ENCODE measurements at regions not wholly inside any gene's neighbourhood (a gene's known extent, or its start where the extent isn't known, plus 50 kb on each side); places are given as distances from the start of the nearest gene placed in this dataset.

- Histone ChIP-seq H3K4me1 (no peaks in the 10 kb centered on the region), H3K4me3 (no peak overlapping the region), H3K9me3 (no peaks in the 10 kb centered on the region), H3K9ac (ENCODE audit: low read depth in 2 of 2, low read length in 2 of 2) (no peak overlapping the region), H3K27me3 (no peaks in the 10 kb centered on the region), H3K27ac (no peak overlapping the region), H3K36me3 (no peaks in the 10 kb centered on the region)
- intact Hi-C loops (cut with DNase I): no loop called here
- TF ChIP-seq CTCF (IDR thresholded peaks at IDR 0.05): no peak
- no peak for DNase-seq
Observed at GRCh38 chr6:50427267-50427666, 286.1 kb upstream of the TFAP2D start.

DNA sequence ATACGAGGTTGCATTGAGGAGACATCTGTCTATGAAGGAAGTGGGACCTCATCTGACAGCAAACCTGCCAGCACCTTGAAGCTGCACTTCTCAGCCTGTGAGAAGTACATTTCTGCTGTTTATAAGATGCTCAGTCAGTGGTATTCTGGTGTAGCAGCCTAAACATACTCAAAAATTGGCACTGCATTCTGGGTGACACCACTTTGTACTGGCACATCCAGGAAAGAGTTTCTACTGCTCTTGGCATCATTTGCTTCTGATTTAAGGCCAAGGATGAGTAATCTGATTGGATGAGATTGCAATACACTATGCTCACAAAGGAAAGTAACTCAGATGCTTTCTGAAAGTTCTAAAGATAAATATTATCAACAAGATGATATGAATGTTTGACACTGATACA lies 275.4 kb upstream of the TFAP2D start:
- Histone ChIP-seq H3K9me3 (no peaks in the 10 kb centered on the region), H3K9ac (ENCODE audit: low read depth in 2 of 2, low read length in 2 of 2) (no peak overlapping the region), H3K4me3 (no peak overlapping the region), H3K36me3 (no peaks in the 10 kb centered on the region), H3K4me1 (no peaks in the 10 kb centered on the region), H3K27ac (no peak overlapping the region), H3K27me3 (no peaks in the 10 kb centered on the region)
- intact Hi-C loops (cut with DNase I): no loop called here
- no peak for TF ChIP-seq CTCF (IDR thresholded peaks at IDR 0.05)
- no peak for DNase-seq

- Histone ChIP-seq H3K27ac (no peak overlapping the region), H3K9me3 (no peaks in the 10 kb centered on the region), H3K4me1 (no peaks in the 10 kb centered on the region), H3K36me3 (no peaks in the 10 kb centered on the region), H3K9ac (ENCODE audit: low read depth in 2 of 2, low read length in 2 of 2) (no peak overlapping the region), H3K4me3 (no peak overlapping the region), H3K27me3 (no peaks in the 10 kb centered on the region)
- DNase-seq: no peak
- intact Hi-C loops (cut with DNase I): no loop called here
- no peak for TF ChIP-seq CTCF (IDR thresholded peaks at IDR 0.05)
Observed at GRCh38 chr6:50442531-50443040, 270.7 kb upstream of the TFAP2D start.

- no peak overlapping the region for H3K27ac ChIP-seq
- H3K4me3 ChIP-seq: no peak overlapping the region
- DNase-seq: no peak
- TF ChIP-seq CTCF (IDR thresholded peaks at IDR 0.05): no peak
- no peak overlapping the region for H3K9ac ChIP-seq (ENCODE audit: low read depth in 2 of 2, low read length in 2 of 2)
- H3K36me3 ChIP-seq: no peaks in the 10 kb centered on the region
- no peaks in the 10 kb centered on the region for H3K4me1 ChIP-seq
- H3K27me3 ChIP-seq: no peaks in the 10 kb centered on the region
- H3K9me3 ChIP-seq: no peaks in the 10 kb centered on the region
- intact Hi-C loops (cut with DNase I): no loop called here
Observed at GRCh38 chr6:50443144-50443543, 270.2 kb upstream of the TFAP2D start.

GRCh38 chr6:50449128-50449527 lies 264.2 kb upstream of the TFAP2D start:
- Histone ChIP-seq H3K9ac (ENCODE audit: low read depth in 2 of 2, low read length in 2 of 2) (no peak overlapping the region), H3K9me3 (no peaks in the 10 kb centered on the region), H3K4me1 (no peaks in the 10 kb centered on the region), H3K4me3 (no peak overlapping the region), H3K27ac (no peak overlapping the region), H3K36me3 (no peaks in the 10 kb centered on the region), H3K27me3 (no peaks in the 10 kb centered on the region)
- intact Hi-C loops (cut with DNase I): no loop called here
- DNase-seq: no peak
- no peak for TF ChIP-seq CTCF (IDR thresholded peaks at IDR 0.05)

Data from colonic mucosa (tissue), 4 donors.